Neural crest cell (in vitro differentiated cells): ENCODE measurements at regions not wholly inside any gene's neighbourhood (a gene's known extent, or its start where the extent isn't known, plus 50 kb on each side); places are given as distances from the start of the nearest gene placed in this dataset.

Experiments
- DNase-seq: peaks from one replicate; pipeline ENCODE4 v3.0.0; 2021; ENCODE audit warnings: low read depth, mixed read lengths, low spot score
- H3K27ac Mint-ChIP-seq: one replicate; pipeline ENCODE4 v1.8.0; 2021; ENCODE audit warnings: mild to moderate bottlenecking, mixed read lengths; ENCODE audit not compliant: unreplicated experiment
- H3K27me3 Mint-ChIP-seq: 2 replicates; pipeline ENCODE4 v1.8.0; 2021; ENCODE audit warnings: low read depth, mild to moderate bottlenecking, mixed read lengths
- H3K36me3 Mint-ChIP-seq: 2 replicates; pipeline ENCODE4 v1.8.0; 2021; ENCODE audit warnings: low read depth, mild to moderate bottlenecking, mixed read lengths
- H3K4me1 Mint-ChIP-seq: 2 replicates; pipeline ENCODE4 v1.8.0; 2021; ENCODE audit warnings: mixed read lengths
- H3K4me3 Mint-ChIP-seq: one replicate; pipeline ENCODE4 v1.8.0; 2021; ENCODE audit warnings: mild to moderate bottlenecking, mixed read lengths
- H3K9me3 Mint-ChIP-seq: 2 replicates; pipeline ENCODE4 v1.8.0; 2021; ENCODE audit warnings: mixed read lengths
- CTCF ChIP-seq: fragments of 200-600 bp; sonication (generic); conservative IDR thresholded peaks from 2 replicates; pipeline ENCODE4 v1.5.0; 2021; ENCODE audit warnings: antibody characterized with exemption, mild to moderate bottlenecking

GRCh38 chr4:3364634-3365314 lies 72.0 kb downstream of the RGS12 start:
- Mint-ChIP-seq H3K4me1 (peaks cover 51% of the 10 kb centered on the region), H3K27ac (no peak overlapping the region), H3K36me3 (no peaks in the 10 kb centered on the region), H3K27me3 (no peaks in the 10 kb centered on the region), H3K9me3 (no peaks in the 10 kb centered on the region), H3K4me3 (no peak overlapping the region)
- TF ChIP-seq CTCF: no peak
- DNase-seq: no peak

GRCh38 chr4:3365326-3365725 lies 72.5 kb downstream of the RGS12 start:
- H3K4me3 Mint-ChIP-seq: no peak overlapping the region
- no peak overlapping the region for H3K27ac Mint-ChIP-seq
- H3K36me3 Mint-ChIP-seq: no peaks in the 10 kb centered on the region
- TF ChIP-seq CTCF: no peak
- DNase-seq: no peak
- H3K4me1 Mint-ChIP-seq: peaks cover 51% of the 10 kb centered on the region
- no peaks in the 10 kb centered on the region for H3K27me3 Mint-ChIP-seq
- H3K9me3 Mint-ChIP-seq: no peaks in the 10 kb centered on the region

- Mint-ChIP-seq H3K9me3 (no peaks in the 10 kb centered on the region), H3K36me3 (no peaks in the 10 kb centered on the region), H3K27me3 (peaks cover 4% of the 10 kb centered on the region), H3K4me1 (peaks cover 51% of the 10 kb centered on the region), H3K4me3 (no peak overlapping the region), H3K27ac (peak overlapping the region; percentile 73)
- TF ChIP-seq CTCF: no peak
- no peak for DNase-seq
Measured at GRCh38 chr4:3365871-3366842, 73.3 kb downstream of the RGS12 start.

- no peak for TF ChIP-seq CTCF
- peak overlapping the region; percentile 53 for H3K27ac Mint-ChIP-seq
- H3K4me1 Mint-ChIP-seq: peaks cover 60% of the 10 kb centered on the region
- no peaks in the 10 kb centered on the region for H3K9me3 Mint-ChIP-seq
- no peaks in the 10 kb centered on the region for H3K36me3 Mint-ChIP-seq
- no peak overlapping the region for H3K4me3 Mint-ChIP-seq
- H3K27me3 Mint-ChIP-seq: peaks cover 7% of the 10 kb centered on the region
- DNase-seq: no peak
Measured at GRCh38 chr4:3366893-3367775, 74.3 kb downstream of the RGS12 start.

- no peak for DNase-seq
- Mint-ChIP-seq H3K9me3 (no peaks in the 10 kb centered on the region), H3K27ac (peak overlapping the region; percentile 70), H3K27me3 (peaks cover 7% of the 10 kb centered on the region), H3K36me3 (no peaks in the 10 kb centered on the region), H3K4me1 (peaks cover 62% of the 10 kb centered on the region), H3K4me3 (no peak overlapping the region)
- TF ChIP-seq CTCF: no peak
Measured at GRCh38 chr4:3367866-3368265, 73.9 kb upstream of the HGFAC start.
